Neural progenitor cell (in vitro differentiated cells): ENCODE measurements at regions not wholly inside any gene's neighbourhood (a gene's known extent, or its start where the extent isn't known, plus 50 kb on each side); places are given as distances from the start of the nearest gene placed in this dataset.

Experiments
- DNase-seq: peaks from one replicate; pipeline ENCODE4 v3.0.0-alpha.2; 2016; ENCODE audit warnings: low spot score
- H2AFZ ChIP-seq: fragments of 200-600 bp; sonication (generic); replicated peaks from 2 replicates; pipeline ENCODE4 v1.6.1; 2016; ENCODE audit warnings: antibody characterized with exemption
- H3F3A ChIP-seq: fragments of 200-600 bp; sonication (generic); 2 replicates; pipeline ENCODE4 v1.6.1; 2016; ENCODE audit warnings: antibody characterized with exemption, low read depth
- H3K27ac ChIP-seq: fragments of 200-600 bp; sonication (generic); 2 replicates; pipeline ENCODE4 v1.5.1; 2016; ENCODE audit warnings: mild to moderate bottlenecking
- H3K27me3 ChIP-seq: fragments of 200-600 bp; sonication (generic); 2 replicates; pipeline ENCODE4 v1.6.1; 2016; ENCODE audit warnings: mild to moderate bottlenecking, moderate library complexity
- H3K36me3 ChIP-seq: fragments of 200-600 bp; sonication (generic); 2 replicates; pipeline ENCODE4 v1.5.1; 2016
- H3K4me1 ChIP-seq: fragments of 200-600 bp; sonication (generic); 2 replicates; pipeline ENCODE4 v1.6.1; 2016; ENCODE audit warnings: mixed run types
- H3K4me2 ChIP-seq: fragments of 200-600 bp; sonication (generic); 2 replicates; pipeline ENCODE4 v1.6.1; 2016
- H3K4me3 ChIP-seq: fragments of 200-600 bp; sonication (generic); 2 replicates; pipeline ENCODE4 v1.5.1; 2016
- H3K79me2 ChIP-seq: fragments of 200-600 bp; sonication (generic); 2 replicates; pipeline ENCODE4 v1.6.1; 2016; ENCODE audit warnings: low read depth
- H3K9ac ChIP-seq: fragments of 200-600 bp; sonication (generic); 2 replicates; pipeline ENCODE4 v1.6.1; 2016
- H3K9me3 ChIP-seq: fragments of 200-600 bp; sonication (generic); 2 replicates; pipeline ENCODE4 v1.5.1; 2016; ENCODE audit warnings: low read depth
- H4K20me1 ChIP-seq: fragments of 200-600 bp; sonication (generic); 2 replicates; pipeline ENCODE4 v1.6.1; 2016; ENCODE audit warnings: low read depth
- H3K27ac Mint-ChIP-seq: 3 replicates; pipeline ENCODE4 v1.8.0; 2021; ENCODE audit warnings: mixed read lengths
- H3K27me3 Mint-ChIP-seq: 2 replicates; pipeline ENCODE4 v1.8.0; 2022; ENCODE audit warnings: low read depth, mild to moderate bottlenecking, inconsistent platforms, moderate library complexity, mixed read lengths; ENCODE audit not compliant: insufficient read depth
- H3K36me3 Mint-ChIP-seq: 3 replicates; pipeline ENCODE4 v1.8.0; 2021; ENCODE audit warnings: mixed read lengths
- H3K4me1 Mint-ChIP-seq: 3 replicates; pipeline ENCODE4 v1.8.0; 2021; ENCODE audit warnings: mixed read lengths
- H3K4me3 Mint-ChIP-seq: 3 replicates; pipeline ENCODE4 v1.8.0; 2021; ENCODE audit warnings: mild to moderate bottlenecking, moderate library complexity, mixed read lengths
- H3K9me3 Mint-ChIP-seq: 3 replicates; pipeline ENCODE4 v1.8.0; 2020; ENCODE audit warnings: mixed read lengths
- CTCF ChIP-seq: fragments of 200-600 bp; sonication (generic); IDR thresholded peaks from 2 replicates; pipeline ENCODE4 v1.5.1; 2017; ENCODE audit warnings: antibody characterized with exemption, mild to moderate bottlenecking
- EZH2 ChIP-seq: fragments of 200-600 bp; sonication (generic); IDR thresholded peaks from 2 replicates; pipeline ENCODE4 v1.6.1; 2017; ENCODE audit warnings: antibody characterized with exemption, mild to moderate bottlenecking, moderate library complexity
- EZH2phosphoT487 ChIP-seq: fragments of 200-600 bp; sonication (generic); IDR thresholded peaks from 2 replicates; pipeline ENCODE4 v1.6.1; 2017; ENCODE audit warnings: antibody characterized with exemption

GRCh38 chr5:164097749-164098148 is 592.3 kb downstream of the MAT2B start:
- no peak overlapping the region for H2AFZ ChIP-seq
- Mint-ChIP-seq H3K36me3 (no peaks in the 10 kb centered on the region), H3K27me3 (no peaks in the 10 kb centered on the region), H3K4me3 (no peak overlapping the region), H3K27ac (no peak overlapping the region), H3K9me3 (no peaks in the 10 kb centered on the region), H3K4me1 (no peaks in the 10 kb centered on the region)
- peaks cover 13% of the 10 kb centered on the region for H3K4me1 ChIP-seq
- no peak overlapping the region for H3K4me3 ChIP-seq
- H3F3A ChIP-seq, result no peaks in the 10 kb centered on the region
- no peak for TF ChIP-seq CTCF
- no peak for TF ChIP-seq EZH2
- H3K27ac ChIP-seq, result no peak overlapping the region
- H3K27me3 ChIP-seq, result no peaks in the 10 kb centered on the region
- H3K36me3 ChIP-seq, result no peaks in the 10 kb centered on the region
- no peak for DNase-seq
- H3K9me3 ChIP-seq, result no peaks in the 10 kb centered on the region
- H4K20me1 ChIP-seq, result no peaks in the 10 kb centered on the region
- H3K79me2 ChIP-seq, result no peaks in the 10 kb centered on the region
- H3K4me2 ChIP-seq, result no peak overlapping the region
- no peak overlapping the region for H3K9ac ChIP-seq

GRCh38 chr5:164098531-164098930 is 593.1 kb downstream of the MAT2B start:
- Histone ChIP-seq H3K9ac (no peak overlapping the region), H3K27me3 (no peaks in the 10 kb centered on the region), H3K4me3 (no peak overlapping the region), H4K20me1 (no peaks in the 10 kb centered on the region), H3K4me2 (no peak overlapping the region), H3K79me2 (no peaks in the 10 kb centered on the region), H3K4me1 (peaks cover 14% of the 10 kb centered on the region), H3K36me3 (no peaks in the 10 kb centered on the region), H2AFZ (no peak overlapping the region), H3F3A (no peaks in the 10 kb centered on the region), H3K9me3 (no peaks in the 10 kb centered on the region), H3K27ac (no peak overlapping the region)
- DNase-seq, result no peak
- no peak for TF ChIP-seq CTCF
- TF ChIP-seq EZH2, result no peak
- no peak for TF ChIP-seq EZH2phosphoT487
- Mint-ChIP-seq H3K36me3 (no peaks in the 10 kb centered on the region), H3K27ac (no peak overlapping the region), H3K27me3 (no peaks in the 10 kb centered on the region), H3K9me3 (no peaks in the 10 kb centered on the region), H3K4me1 (no peaks in the 10 kb centered on the region), H3K4me3 (no peak overlapping the region)

GRCh38 chr5:164098979-164099378 is 593.6 kb downstream of the MAT2B start:
- H3K4me3 Mint-ChIP-seq, result no peak overlapping the region
- no peaks in the 10 kb centered on the region for H3K9me3 Mint-ChIP-seq

More at GRCh38 chr5:164098979-164099378, 593.6 kb downstream of the MAT2B start:
- H3K9me3 ChIP-seq, result no peaks in the 10 kb centered on the region
- H3F3A ChIP-seq, result no peaks in the 10 kb centered on the region
- DNase-seq, result no peak
- no peaks in the 10 kb centered on the region for H4K20me1 ChIP-seq
- no peak overlapping the region for H3K4me2 ChIP-seq
- no peaks in the 10 kb centered on the region for H3K36me3 ChIP-seq
- no peak overlapping the region for H3K9ac ChIP-seq
- no peaks in the 10 kb centered on the region for H3K36me3 Mint-ChIP-seq
- no peak overlapping the region for H3K27ac Mint-ChIP-seq
- no peak overlapping the region for H2AFZ ChIP-seq
- TF ChIP-seq CTCF (no peak), EZH2 (no peak)
- H3K79me2 ChIP-seq, result no peaks in the 10 kb centered on the region
- peaks cover 14% of the 10 kb centered on the region for H3K4me1 ChIP-seq
- no peaks in the 10 kb centered on the region for H3K4me1 Mint-ChIP-seq
- no peak overlapping the region for H3K27ac ChIP-seq
- H3K27me3 ChIP-seq, result no peaks in the 10 kb centered on the region
- H3K27me3 Mint-ChIP-seq, result no peaks in the 10 kb centered on the region
- H3K4me3 ChIP-seq, result no peak overlapping the region
